ENCODE measurements at regions not wholly inside any gene's neighbourhood (a gene's known extent, or its start where the extent isn't known, plus 50 kb on each side); places are given as distances from the start of the nearest gene placed in this dataset.

GRCh38 chr18:14905350-14905749 lies 157.4 kb downstream of the ANKRD30B start:
- TF ChIP-seq FOSL1 (CRISPR knock-in tag; IDR thresholded peaks at IDR 0.05; ENCODE audit: borderline replicate concordance), result no peak
- no peak for TF ChIP-seq KDM1A (CRISPR knock-in tag; IDR thresholded peaks at IDR 0.05)
- TF ChIP-seq SP2 (CRISPR knock-in tag; IDR thresholded peaks at IDR 0.05), result no peak
- TF ChIP-seq HOXD1 (CRISPR knock-in tag; IDR thresholded peaks at IDR 0.05), result no peak
- no peak for TF ChIP-seq MATR3 (CRISPR knock-in tag; IDR thresholded peaks at IDR 0.05)
